ENCODE measurements at regions not wholly inside any gene's neighbourhood (a gene's known extent, or its start where the extent isn't known, plus 50 kb on each side); places are given as distances from the start of the nearest gene placed in this dataset.

DNA sequence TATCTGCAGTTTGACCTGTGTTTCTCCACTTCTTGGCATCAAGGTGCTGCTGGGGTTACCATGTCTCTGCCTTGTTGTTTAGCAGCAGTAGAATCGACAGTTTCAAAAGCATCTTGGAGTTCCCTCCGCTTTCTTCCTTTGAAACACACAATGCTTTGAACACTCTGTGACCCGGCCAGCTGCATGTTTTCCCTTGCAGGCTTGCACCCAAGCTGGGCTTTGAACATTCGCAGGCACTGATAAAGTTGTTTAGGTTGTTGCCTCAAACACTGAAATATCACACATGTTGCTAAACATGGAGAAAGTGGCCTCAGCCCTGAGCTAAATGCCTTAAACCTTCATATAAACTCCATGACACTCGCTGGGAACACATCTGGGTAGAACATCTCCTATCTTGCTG is 251.7 kb downstream of the TSN start:
- H3K9me3 ChIP-seq (replicated peaks in 1 of 2; ENCODE audit: control insufficient read depth in 1 of 2, insufficient read depth in 1 of 2, low read length in 2 of 2): no peaks in the 10 kb centered on the region
- H3K4me3 ChIP-seq (replicated peaks in 1 of 3; ENCODE audit: low read depth in 2 of 3, low read length in 3 of 3): no peak overlapping the region
- no peaks in the 10 kb centered on the region for H3K4me1 Mint-ChIP-seq
- no peak overlapping the region for H2AFZ ChIP-seq (ENCODE audit: insufficient read depth, low read depth, low read length, poor library complexity, severe bottlenecking)
- WGBS (ENCODE audit: insufficient coverage): 87% methylated on average over 3 of the region's 5 CpGs
- H3K4me1 ChIP-seq (ENCODE audit: control insufficient read depth in 1 of 2, insufficient read depth in 2 of 2, low read length in 2 of 2): no peaks in the 10 kb centered on the region
- no peak overlapping the region for H3K27ac ChIP-seq (ENCODE audit: low read depth in 1 of 2, low read length in 2 of 2)
- no peaks in the 10 kb centered on the region for H3K79me2 ChIP-seq (ENCODE audit: insufficient read depth, low read length)
- no peaks in the 10 kb centered on the region for H3K36me3 Mint-ChIP-seq
- no peak overlapping the region for H3K4me3 Mint-ChIP-seq
- H3K4me2 ChIP-seq (replicated peaks; ENCODE audit: extremely low read depth, low read length, poor library complexity, severe bottlenecking): no peak overlapping the region
- no peaks in the 10 kb centered on the region for H4K20me1 ChIP-seq (ENCODE audit: insufficient read depth, low read length)
- H3K27ac Mint-ChIP-seq: no peak overlapping the region
- H3K27me3 ChIP-seq (ENCODE audit: control insufficient read depth in 2 of 2, insufficient read depth in 2 of 2, low read length in 2 of 2): no peaks in the 10 kb centered on the region
- H3K9me3 Mint-ChIP-seq: peaks cover 0 to 3% (median 0%) of the 10 kb centered on the region in 7 donors
- DNase-seq: no peak
- H3K36me3 ChIP-seq (replicated peaks in 1 of 2; ENCODE audit: control insufficient read depth in 1 of 2, insufficient read depth in 2 of 2, low read length in 2 of 2): no peaks in the 10 kb centered on the region
- H3K9ac ChIP-seq (ENCODE audit: insufficient read depth, low read length, poor library complexity, severe bottlenecking): no peak overlapping the region
- peaks cover 2 to 4% (median 4%) of the 10 kb centered on the region in 3 donors for H3K27me3 Mint-ChIP-seq (ENCODE audit: low read depth in 3 of 3)
- TF ChIP-seq, protein P1, sequence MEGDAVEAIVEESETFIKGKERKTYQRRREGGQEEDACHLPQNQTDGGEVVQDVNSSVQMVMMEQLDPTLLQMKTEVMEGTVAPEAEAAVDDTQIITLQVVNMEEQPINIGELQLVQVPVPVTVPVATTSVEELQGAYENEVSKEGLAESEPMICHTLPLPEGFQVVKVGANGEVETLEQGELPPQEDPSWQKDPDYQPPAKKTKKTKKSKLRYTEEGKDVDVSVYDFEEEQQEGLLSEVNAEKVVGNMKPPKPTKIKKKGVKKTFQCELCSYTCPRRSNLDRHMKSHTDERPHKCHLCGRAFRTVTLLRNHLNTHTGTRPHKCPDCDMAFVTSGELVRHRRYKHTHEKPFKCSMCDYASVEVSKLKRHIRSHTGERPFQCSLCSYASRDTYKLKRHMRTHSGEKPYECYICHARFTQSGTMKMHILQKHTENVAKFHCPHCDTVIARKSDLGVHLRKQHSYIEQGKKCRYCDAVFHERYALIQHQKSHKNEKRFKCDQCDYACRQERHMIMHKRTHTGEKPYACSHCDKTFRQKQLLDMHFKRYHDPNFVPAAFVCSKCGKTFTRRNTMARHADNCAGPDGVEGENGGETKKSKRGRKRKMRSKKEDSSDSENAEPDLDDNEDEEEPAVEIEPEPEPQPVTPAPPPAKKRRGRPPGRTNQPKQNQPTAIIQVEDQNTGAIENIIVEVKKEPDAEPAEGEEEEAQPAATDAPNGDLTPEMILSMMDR (IDR thresholded peaks at IDR 0.05): no peak
- intact Hi-C loops (cut with micrococcal nuclease): no loop called here

DNA sequence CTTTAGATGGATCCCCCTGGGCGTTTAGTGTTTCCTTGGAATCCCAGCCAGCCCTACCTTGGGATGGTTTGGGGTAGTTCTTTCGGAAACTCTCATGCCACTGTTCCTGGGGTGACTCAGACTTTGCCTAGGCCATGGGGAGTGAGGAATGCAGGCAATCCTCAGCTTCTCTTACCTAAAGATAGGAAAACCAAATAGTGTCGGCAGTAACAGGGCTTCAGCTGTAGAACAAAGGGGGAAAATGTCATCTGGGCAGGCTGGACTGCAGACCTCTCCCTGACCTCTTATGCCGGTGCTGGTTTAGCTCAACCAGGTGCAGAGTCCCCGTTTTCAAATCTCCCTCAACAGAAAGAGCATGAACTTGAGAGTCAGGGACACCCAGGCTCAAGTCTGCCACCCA is 252.1 kb downstream of the TSN start:
- TF ChIP-seq, protein P1 (IDR thresholded peaks at IDR 0.05): no peak
- Mint-ChIP-seq H3K27ac (no peak overlapping the region), H3K27me3 (ENCODE audit: low read depth in 3 of 3) (peaks cover 2 to 4% (median 4%) of the 10 kb centered on the region in 3 donors), H3K9me3 (peaks cover 0 to 4% (median 0%) of the 10 kb centered on the region in 7 donors), H3K4me1 (no peaks in the 10 kb centered on the region), H3K36me3 (no peaks in the 10 kb centered on the region), H3K4me3 (no peak overlapping the region)
- no peak overlapping the region for H3K4me3 ChIP-seq (replicated peaks in 1 of 3; ENCODE audit: low read depth in 2 of 3, low read length in 3 of 3)
- intact Hi-C loops (cut with micrococcal nuclease): no loop called here
- H3K4me2 ChIP-seq (replicated peaks; ENCODE audit: extremely low read depth, low read length, poor library complexity, severe bottlenecking): no peak overlapping the region
- H2AFZ ChIP-seq (ENCODE audit: insufficient read depth, low read depth, low read length, poor library complexity, severe bottlenecking): no peak overlapping the region
- H4K20me1 ChIP-seq (ENCODE audit: insufficient read depth, low read length): no peaks in the 10 kb centered on the region
- no peak overlapping the region for H3K27ac ChIP-seq (ENCODE audit: low read depth in 1 of 2, low read length in 2 of 2)
- H3K9me3 ChIP-seq (replicated peaks in 1 of 2; ENCODE audit: control insufficient read depth in 1 of 2, insufficient read depth in 1 of 2, low read length in 2 of 2): no peaks in the 10 kb centered on the region
- no peak overlapping the region for H3K9ac ChIP-seq (ENCODE audit: insufficient read depth, low read length, poor library complexity, severe bottlenecking)
- no peaks in the 10 kb centered on the region for H3K4me1 ChIP-seq (ENCODE audit: control insufficient read depth in 1 of 2, insufficient read depth in 2 of 2, low read length in 2 of 2)
- H3K27me3 ChIP-seq (ENCODE audit: control insufficient read depth in 2 of 2, insufficient read depth in 2 of 2, low read length in 2 of 2): no peaks in the 10 kb centered on the region
- DNase-seq: no peak
- H3K36me3 ChIP-seq (replicated peaks in 1 of 2; ENCODE audit: control insufficient read depth in 1 of 2, insufficient read depth in 2 of 2, low read length in 2 of 2): no peaks in the 10 kb centered on the region
- H3K79me2 ChIP-seq (ENCODE audit: insufficient read depth, low read length): no peaks in the 10 kb centered on the region
- no CpG with 5 or more reads among the region's 5 CpGs for WGBS (ENCODE audit: insufficient coverage)
